Endodermal cell (in vitro differentiated cells): ENCODE measurements at regions not wholly inside any gene's neighbourhood (a gene's known extent, or its start where the extent isn't known, plus 50 kb on each side); places are given as distances from the start of the nearest gene placed in this dataset.

ENCODE experiments used
- DNase-seq: peaks from one replicate; pipeline ENCODE4 v3.0.0-alpha.2; 2017
- H3K27ac ChIP-seq: 2 replicates; pipeline ENCODE4 v1.5.1; 2013; ENCODE audit warnings: mild to moderate bottlenecking, low read depth, low read length, moderate library complexity
- H3K27me3 ChIP-seq: 2 replicates; pipeline ENCODE4 v1.6.1; 2013; ENCODE audit warnings: mild to moderate bottlenecking, low read length, moderate library complexity; ENCODE audit not compliant: insufficient read depth, control insufficient read depth, poor library complexity, severe bottlenecking
- H3K36me3 ChIP-seq: 2 replicates; pipeline ENCODE4 v1.7.0; 2013; ENCODE audit warnings: mild to moderate bottlenecking, low read length, moderate library complexity; ENCODE audit not compliant: control insufficient read depth, insufficient read depth
- H3K4me1 ChIP-seq: one replicate; pipeline ENCODE4 v1.7.0; 2013; ENCODE audit warnings: low read length; ENCODE audit not compliant: control insufficient read depth, insufficient read depth
- H3K4me3 ChIP-seq: 2 replicates; pipeline ENCODE4 v1.5.1; 2013; ENCODE audit warnings: mild to moderate bottlenecking, low read length, moderate library complexity
- H3K9ac ChIP-seq: 2 replicates; pipeline ENCODE4 v1.6.1; 2013; ENCODE audit warnings: mild to moderate bottlenecking, low read length, moderate library complexity; ENCODE audit not compliant: poor library complexity, severe bottlenecking; ENCODE audit errors: extremely low read depth
- H3K9me3 ChIP-seq: 2 replicates; pipeline ENCODE4 v1.6.1; 2013; ENCODE audit warnings: mild to moderate bottlenecking, low read length, moderate library complexity; ENCODE audit not compliant: control insufficient read depth
- H3K27ac Mint-ChIP-seq: 2 replicates; pipeline ENCODE4 v1.8.0; 2020; ENCODE audit warnings: mixed read lengths
- H3K27me3 Mint-ChIP-seq: 2 replicates; pipeline ENCODE4 v1.8.0; 2021; ENCODE audit warnings: mild to moderate bottlenecking, mixed read lengths; ENCODE audit not compliant: insufficient read depth
- H3K36me3 Mint-ChIP-seq: 2 replicates; pipeline ENCODE4 v1.8.0; 2020; ENCODE audit warnings: low read depth, mixed read lengths
- H3K4me1 Mint-ChIP-seq: 2 replicates; pipeline ENCODE4 v1.8.0; 2020; ENCODE audit warnings: mixed read lengths
- H3K4me3 Mint-ChIP-seq: 2 replicates; pipeline ENCODE4 v1.8.0; 2020; ENCODE audit warnings: mild to moderate bottlenecking, moderate library complexity, mixed read lengths
- H3K9me3 Mint-ChIP-seq: 2 replicates; pipeline ENCODE4 v1.8.0; 2020; ENCODE audit warnings: mild to moderate bottlenecking, mixed read lengths
- CTCF ChIP-seq: fragments of 200-600 bp; sonication (generic); conservative IDR thresholded peaks from 2 replicates; pipeline ENCODE4 v1.5.0; 2021; ENCODE audit warnings: antibody characterized with exemption, mild to moderate bottlenecking
- WGBS, 2 experiments: methylation state at CpG; one replicate each; pipeline versions ENCODE4 v1.1.5 to v1.1.7; 2013; ENCODE audit warnings: missing lambda C conversion rate in 2 of 2, mixed read lengths in 1 of 2; ENCODE audit not compliant: insufficient coverage in 1 of 2, insufficient read length in 1 of 2; 5-methylcytosine and 5-hydroxymethylcytosine counted together

DNA sequence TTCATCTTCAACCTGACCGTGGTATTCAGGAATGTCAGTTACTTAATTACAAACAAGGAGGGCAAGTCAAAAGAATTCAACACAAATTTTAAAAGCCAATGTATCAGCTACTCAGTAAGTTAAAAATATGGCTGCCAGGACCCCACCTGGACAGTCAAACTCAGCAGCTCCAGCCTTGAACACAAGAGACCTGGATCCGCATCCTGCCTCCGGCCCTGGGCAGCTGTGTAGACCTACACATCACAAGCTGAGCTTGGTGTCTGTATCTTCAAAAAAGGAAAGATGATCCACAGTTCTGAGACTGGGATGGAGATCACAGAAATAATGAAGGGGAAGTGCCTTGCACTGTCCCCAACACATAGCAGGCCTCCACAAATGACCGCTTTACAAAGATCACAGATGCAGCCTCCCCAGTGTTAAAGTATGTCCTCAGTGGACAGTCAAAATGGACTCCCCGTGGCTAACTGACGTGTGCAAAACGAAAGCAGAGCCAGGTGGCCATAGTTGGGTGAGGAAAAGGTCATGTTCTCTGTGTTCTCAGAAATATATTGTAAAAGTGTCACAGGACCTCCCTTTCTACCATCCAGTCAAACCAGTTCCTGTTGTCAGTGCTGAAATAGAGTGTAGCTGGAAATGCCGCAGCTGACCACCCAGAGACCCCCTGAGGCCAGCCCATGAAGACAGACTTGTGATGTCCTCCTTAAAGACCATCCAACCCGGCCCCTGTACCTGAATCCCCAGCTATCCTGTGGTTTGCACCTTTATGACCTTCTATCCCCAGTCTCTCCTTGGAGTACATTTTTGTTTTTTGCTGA lies 168.5 kb upstream of the NSMCE3 start:
- no peak overlapping the region for H3K27ac ChIP-seq
- WGBS, 2 experiments, result 84 to 87% methylated on average over 4 to 9 of the region's 9 CpGs
- H3K4me3 ChIP-seq, result no peak overlapping the region
- H3K4me3 Mint-ChIP-seq, result no peak overlapping the region
- H3K27ac Mint-ChIP-seq, result no peak overlapping the region
- no peaks in the 10 kb centered on the region for H3K9me3 ChIP-seq
- DNase-seq, result no peak
- no peaks in the 10 kb centered on the region for H3K4me1 ChIP-seq
- no peak overlapping the region for H3K9ac ChIP-seq
- no peaks in the 10 kb centered on the region for H3K4me1 Mint-ChIP-seq
- H3K36me3 Mint-ChIP-seq, result no peaks in the 10 kb centered on the region
- no peaks in the 10 kb centered on the region for H3K27me3 ChIP-seq
- H3K27me3 Mint-ChIP-seq, result no peaks in the 10 kb centered on the region
- H3K9me3 Mint-ChIP-seq, result no peaks in the 10 kb centered on the region
- TF ChIP-seq CTCF, result no peak
- H3K36me3 ChIP-seq, result no peaks in the 10 kb centered on the region

DNA sequence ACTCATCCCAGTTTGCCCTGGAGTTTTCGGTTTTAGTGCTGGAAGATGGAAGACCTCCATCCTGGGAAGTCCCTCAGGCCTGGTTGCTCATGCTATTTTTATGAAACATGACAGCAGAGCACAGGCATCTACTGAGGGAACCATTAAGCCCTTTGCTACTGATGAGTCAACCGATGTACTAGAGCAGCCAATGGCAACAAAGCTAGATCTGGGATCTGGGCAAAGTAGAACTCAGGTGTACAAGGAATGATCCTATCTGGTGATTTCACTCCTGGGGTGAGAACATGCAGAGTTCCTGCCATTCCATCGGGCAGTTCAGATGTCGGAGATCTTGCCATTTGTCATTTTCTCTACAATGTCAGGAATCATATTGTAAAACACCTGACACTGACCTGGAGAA lies 166.2 kb upstream of the NSMCE3 start:
- Histone ChIP-seq H3K36me3 (no peaks in the 10 kb centered on the region), H3K27ac (no peak overlapping the region), H3K4me3 (no peak overlapping the region), H3K27me3 (no peaks in the 10 kb centered on the region), H3K9me3 (no peaks in the 10 kb centered on the region), H3K4me1 (no peaks in the 10 kb centered on the region), H3K9ac (no peak overlapping the region)
- Mint-ChIP-seq H3K27me3 (no peaks in the 10 kb centered on the region), H3K9me3 (no peaks in the 10 kb centered on the region), H3K36me3 (no peaks in the 10 kb centered on the region), H3K4me3 (no peak overlapping the region), H3K27ac (no peak overlapping the region), H3K4me1 (no peaks in the 10 kb centered on the region)
- TF ChIP-seq CTCF, result no peak
- 96 to 97% methylated on average over 4 of the region's 4 CpGs for WGBS, 2 experiments
- DNase-seq, result no peak

GRCh38 chr15:29434280-29434679 lies 164.7 kb upstream of the NSMCE3 start:
- DNase-seq, result no peak
- Mint-ChIP-seq H3K9me3 (no peaks in the 10 kb centered on the region), H3K4me1 (no peaks in the 10 kb centered on the region), H3K27ac (no peak overlapping the region), H3K36me3 (no peaks in the 10 kb centered on the region), H3K4me3 (no peak overlapping the region), H3K27me3 (no peaks in the 10 kb centered on the region)
- Histone ChIP-seq H3K9ac (no peak overlapping the region), H3K27me3 (no peaks in the 10 kb centered on the region), H3K4me3 (no peak overlapping the region), H3K9me3 (no peaks in the 10 kb centered on the region), H3K27ac (no peak overlapping the region), H3K4me1 (no peaks in the 10 kb centered on the region), H3K36me3 (no peaks in the 10 kb centered on the region)
- WGBS, 2 experiments, result 78 to 100% methylated on average over 1 of the region's 2 CpGs
- no peak for TF ChIP-seq CTCF
